ENCODE measurements at regions not wholly inside any gene's neighbourhood (a gene's known extent, or its start where the extent isn't known, plus 50 kb on each side); places are given as distances from the start of the nearest gene placed in this dataset.

DNA sequence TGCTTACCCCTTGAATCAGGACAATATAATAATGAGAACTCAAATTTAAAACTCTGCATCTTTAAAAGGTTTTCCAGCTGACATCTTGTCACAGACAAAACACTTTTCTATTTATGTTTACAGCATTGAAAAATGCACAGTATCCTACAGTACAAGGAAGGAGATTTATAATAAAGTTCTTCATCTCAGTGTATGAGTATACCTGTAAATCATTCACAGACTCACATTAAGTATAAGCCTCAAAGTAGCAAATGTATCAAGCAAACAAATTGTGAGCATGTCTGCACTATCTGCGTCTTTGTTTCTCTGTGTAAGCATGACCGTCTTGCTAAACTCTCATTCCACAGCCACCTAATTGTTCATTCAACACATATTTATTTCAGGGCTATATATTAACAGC is 52.8 kb downstream of the PPP1R2C start:
- Histone ChIP-seq H3K27me3 (no peaks in the 10 kb centered on the region), H3K4me3 (no peak overlapping the region), H3K36me3 (no peaks in the 10 kb centered on the region), H3K9me3 (no peaks in the 10 kb centered on the region)
- no peak for DNase-seq

DNA sequence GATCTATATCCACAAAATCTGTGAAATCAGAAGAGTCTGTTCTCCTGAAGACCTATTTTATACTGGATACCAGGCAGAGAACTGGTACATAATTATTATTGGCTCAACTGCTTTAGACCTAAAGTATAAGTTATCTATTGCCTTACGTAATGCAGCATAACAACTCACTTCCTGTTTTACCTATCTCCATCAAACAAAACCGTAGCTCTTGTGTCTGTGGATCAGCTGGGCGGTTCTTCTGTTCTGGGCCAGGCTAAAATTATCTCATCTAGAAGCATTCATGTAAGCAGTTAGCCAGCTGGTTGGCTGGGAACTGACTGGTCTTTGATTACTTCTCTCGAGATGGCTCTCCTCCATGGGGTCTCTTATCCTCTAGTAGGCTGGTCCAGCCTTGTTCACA is 57.8 kb downstream of the PPP1R2C start:
- no peaks in the 10 kb centered on the region for H3K36me3 ChIP-seq
- DNase-seq, result no peak
- no peak overlapping the region for H3K4me3 ChIP-seq
- H3K9me3 ChIP-seq, result no peaks in the 10 kb centered on the region
- no peaks in the 10 kb centered on the region for H3K27me3 ChIP-seq

DNA sequence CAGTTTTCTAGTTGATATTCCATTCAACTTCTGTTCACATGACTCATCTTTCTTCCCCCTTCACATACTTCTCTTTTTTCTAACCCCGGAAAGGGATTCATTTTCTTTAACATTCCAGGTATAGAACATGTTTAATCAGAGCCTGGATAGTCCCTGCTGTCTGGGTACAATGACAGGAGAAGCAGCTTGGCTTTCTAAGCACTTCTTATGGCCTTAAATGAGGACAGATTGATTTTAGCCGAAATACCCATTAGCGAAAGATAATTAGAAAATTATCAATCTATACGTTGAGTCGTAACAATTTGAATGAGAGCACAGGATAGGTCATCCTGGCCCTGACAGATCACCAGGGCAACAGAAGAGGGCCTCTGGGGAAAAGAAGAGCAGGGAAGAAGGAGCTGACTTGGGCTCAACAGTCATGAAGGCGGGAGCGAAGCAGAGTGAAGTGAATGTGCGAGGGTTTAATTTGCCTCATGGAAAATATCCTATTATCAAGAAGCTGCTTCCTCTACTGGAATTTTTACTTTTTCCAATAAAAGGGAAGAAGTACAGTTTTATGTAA is 62.2 kb downstream of the PPP1R2C start:
- no peak for DNase-seq
- H3K36me3 ChIP-seq, result no peaks in the 10 kb centered on the region

DNA sequence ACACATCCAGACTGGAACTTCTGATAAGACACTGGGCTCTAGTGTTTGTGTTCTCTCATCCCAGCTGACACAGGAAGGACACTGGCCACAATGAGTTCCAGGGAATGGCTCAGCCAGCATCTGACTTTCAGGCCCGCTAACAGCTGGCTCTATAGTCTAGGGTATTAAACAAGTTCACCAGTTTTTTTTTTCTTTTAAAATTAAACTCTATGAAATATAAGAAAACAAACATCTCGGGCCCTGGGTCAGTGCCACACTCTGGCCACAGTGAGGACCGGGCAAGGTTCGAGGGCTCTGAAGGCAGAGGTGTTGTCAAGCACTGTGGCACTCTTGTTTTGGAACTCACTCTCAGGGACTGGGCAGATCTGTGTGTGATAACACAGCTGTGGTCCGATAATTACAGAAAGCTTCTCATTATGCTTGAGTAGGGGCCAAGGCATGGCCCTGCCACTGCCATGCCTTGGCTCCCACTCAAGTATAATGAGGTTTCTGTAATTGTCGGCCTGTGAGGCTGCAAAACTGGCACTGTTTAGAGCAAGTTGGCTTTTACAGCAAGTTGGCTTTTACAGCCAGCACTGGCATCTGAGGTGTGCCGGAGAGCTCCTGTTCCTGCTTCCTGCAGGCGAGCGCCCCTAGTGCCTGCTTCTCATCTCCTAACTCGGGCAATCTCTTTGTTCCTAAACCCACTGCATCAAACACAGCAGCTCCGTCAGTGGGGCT is 62.8 kb downstream of the PPP1R2C start:
- Histone ChIP-seq H3K36me3 (no peaks in the 10 kb centered on the region), H3K27me3 (no peaks in the 10 kb centered on the region), H3K9me3 (no peaks in the 10 kb centered on the region), H3K4me3 (no peak overlapping the region)
- DNase-seq, result peak; percentile 28

More for the DNA sequence above, 62.2 kb downstream of the PPP1R2C start:
- Histone ChIP-seq H3K4me3 (no peak overlapping the region), H3K9me3 (no peaks in the 10 kb centered on the region), H3K27me3 (no peaks in the 10 kb centered on the region)

DNA sequence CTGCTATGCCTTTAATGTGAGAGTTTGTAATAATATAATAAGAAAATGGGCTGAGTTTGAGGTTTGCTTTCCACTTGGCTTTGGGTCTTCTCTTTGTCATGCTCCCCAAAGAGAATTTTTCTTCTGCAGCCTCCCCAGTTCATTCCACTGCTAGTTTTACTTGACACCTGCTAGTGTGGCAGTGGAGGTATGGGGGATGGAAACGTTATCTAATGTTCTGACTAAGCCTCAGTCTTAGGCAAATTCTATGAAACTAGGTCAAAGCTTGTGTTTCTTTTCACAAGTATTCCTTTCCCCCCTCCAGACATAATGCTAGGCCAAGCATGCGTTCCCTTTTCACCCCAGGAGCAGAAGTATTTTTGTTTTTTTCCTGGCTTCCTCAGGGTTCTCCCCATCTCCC is 67.5 kb downstream of the PPP1R2C start:
- no peak for DNase-seq
- no peaks in the 10 kb centered on the region for H3K36me3 ChIP-seq
- no peak overlapping the region for H3K4me3 ChIP-seq
- H3K27me3 ChIP-seq, result no peaks in the 10 kb centered on the region
- no peaks in the 10 kb centered on the region for H3K9me3 ChIP-seq

DNA sequence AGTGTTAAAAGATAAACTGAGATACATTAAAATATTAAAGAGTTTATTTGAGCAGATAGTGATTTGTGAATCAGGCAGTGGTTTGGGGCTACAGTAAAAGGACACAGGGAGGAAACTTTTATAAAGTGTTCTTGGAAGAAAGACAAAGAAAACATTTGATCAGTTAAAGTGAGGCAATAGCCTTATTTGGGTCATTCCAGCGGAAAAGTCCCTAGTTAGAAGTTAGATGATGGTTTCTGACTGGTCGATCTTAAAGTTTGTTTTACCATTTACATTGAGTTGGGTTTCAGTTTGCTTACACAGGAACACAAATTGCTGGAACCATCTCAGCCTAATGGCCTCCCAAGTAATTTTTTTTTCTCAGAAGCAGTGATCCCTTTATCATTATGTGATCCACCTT is 69.7 kb downstream of the PPP1R2C start:
- no peaks in the 10 kb centered on the region for H3K36me3 ChIP-seq
- H3K4me3 ChIP-seq, result no peak overlapping the region
- H3K9me3 ChIP-seq, result no peaks in the 10 kb centered on the region
- DNase-seq, result no peak
- no peaks in the 10 kb centered on the region for H3K27me3 ChIP-seq

DNA sequence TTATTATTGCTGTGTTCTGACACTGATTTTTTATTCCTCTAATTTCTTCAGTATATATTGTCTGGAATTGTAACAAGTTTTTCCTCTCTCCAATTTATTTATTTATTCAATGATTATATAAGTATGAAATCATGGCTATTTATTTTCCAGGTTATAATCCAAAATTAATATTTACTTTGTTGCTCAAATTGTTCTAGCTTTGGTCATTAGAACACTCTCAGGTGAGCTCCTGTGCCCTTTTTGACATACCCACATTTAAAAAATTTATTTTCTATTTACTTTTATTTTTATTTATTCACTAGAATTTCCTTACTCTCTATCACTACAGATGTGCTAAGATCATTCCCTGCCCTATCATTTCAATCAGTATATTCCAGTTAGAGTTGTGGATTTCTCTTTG is 70.2 kb downstream of the PPP1R2C start:
- Histone ChIP-seq H3K9me3 (no peaks in the 10 kb centered on the region), H3K27me3 (no peaks in the 10 kb centered on the region), H3K36me3 (no peaks in the 10 kb centered on the region), H3K4me3 (no peak overlapping the region)
- DNase-seq, result no peak

DNA sequence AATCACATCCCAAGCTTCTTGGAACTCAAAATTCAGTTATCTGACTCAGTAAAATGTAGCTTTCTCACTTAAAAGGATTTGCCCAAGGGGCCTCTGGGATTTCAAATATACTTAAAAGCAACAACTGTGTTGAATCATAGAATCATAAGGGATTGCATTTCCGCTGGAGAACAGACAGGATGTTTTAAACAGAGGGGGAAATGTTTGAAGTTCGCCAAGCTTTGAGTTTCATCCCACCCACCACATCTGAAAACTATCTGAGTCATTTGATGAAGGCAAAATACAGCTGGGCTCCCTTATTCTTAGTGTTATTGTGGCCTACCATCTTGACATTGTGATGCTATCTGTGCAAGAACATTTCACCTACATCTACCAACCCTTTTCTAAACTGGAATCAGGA is 73.5 kb downstream of the PPP1R2C start:
- H3K9me3 ChIP-seq, result no peaks in the 10 kb centered on the region
- no peaks in the 10 kb centered on the region for H3K36me3 ChIP-seq
- no peaks in the 10 kb centered on the region for H3K27me3 ChIP-seq
- no peak for DNase-seq
- H3K4me3 ChIP-seq, result no peak overlapping the region

DNA sequence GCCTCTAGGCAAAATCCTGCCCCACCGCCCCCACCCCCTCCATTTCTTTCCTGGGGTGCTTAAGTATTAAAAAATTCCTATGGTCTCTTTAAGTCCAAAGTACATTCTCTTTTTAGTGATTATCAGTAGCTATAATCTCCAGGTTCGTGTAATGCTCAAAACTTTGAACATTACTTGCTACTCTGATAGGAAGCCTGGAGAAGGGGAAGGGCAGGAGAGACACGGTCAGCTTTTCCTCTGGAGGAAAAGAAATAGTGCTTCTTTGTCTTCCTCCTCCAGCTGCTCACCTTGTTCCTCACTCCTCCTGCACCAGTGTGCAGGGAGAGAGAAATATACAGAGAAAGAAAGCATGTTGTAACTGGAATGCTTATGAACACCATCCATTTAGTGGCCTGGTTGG is 80.4 kb downstream of the PPP1R2C start:
- DNase-seq, result no peak
- Histone ChIP-seq H3K27me3 (no peaks in the 10 kb centered on the region), H3K9me3 (no peaks in the 10 kb centered on the region), H3K4me3 (no peak overlapping the region), H3K36me3 (no peaks in the 10 kb centered on the region)

DNA sequence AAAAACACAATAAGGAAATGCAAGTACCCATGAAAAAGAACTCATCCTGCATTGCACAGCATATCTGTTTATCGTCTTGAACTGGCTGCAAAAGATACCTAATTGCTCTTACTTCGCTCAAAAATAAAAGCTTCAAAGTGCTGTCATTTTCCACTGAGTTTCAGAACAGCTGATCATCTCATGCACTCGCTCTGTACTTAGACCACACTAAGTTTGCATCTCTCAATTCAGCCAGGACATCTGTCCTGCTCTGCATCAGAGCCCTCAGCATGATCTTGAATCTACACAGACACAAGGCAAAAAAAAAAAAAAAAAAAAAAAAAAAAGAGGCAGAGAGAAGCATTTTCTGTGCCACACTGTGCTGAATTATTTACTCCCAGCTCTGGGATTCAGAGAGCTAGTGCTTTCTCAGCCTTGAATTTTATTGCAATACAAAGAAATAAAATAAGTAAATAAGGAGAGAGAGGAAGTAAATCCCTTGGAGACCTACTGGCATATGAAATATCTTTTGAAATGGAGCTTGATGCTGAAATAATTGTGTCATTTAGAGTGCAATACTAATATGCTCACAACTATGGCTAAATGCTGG is 81.3 kb downstream of the PPP1R2C start:
- DNase-seq, result no peak
- no peaks in the 10 kb centered on the region for H3K36me3 ChIP-seq
- H3K4me3 ChIP-seq, result no peak overlapping the region
- H3K9me3 ChIP-seq, result no peaks in the 10 kb centered on the region
- H3K27me3 ChIP-seq, result no peaks in the 10 kb centered on the region

DNA sequence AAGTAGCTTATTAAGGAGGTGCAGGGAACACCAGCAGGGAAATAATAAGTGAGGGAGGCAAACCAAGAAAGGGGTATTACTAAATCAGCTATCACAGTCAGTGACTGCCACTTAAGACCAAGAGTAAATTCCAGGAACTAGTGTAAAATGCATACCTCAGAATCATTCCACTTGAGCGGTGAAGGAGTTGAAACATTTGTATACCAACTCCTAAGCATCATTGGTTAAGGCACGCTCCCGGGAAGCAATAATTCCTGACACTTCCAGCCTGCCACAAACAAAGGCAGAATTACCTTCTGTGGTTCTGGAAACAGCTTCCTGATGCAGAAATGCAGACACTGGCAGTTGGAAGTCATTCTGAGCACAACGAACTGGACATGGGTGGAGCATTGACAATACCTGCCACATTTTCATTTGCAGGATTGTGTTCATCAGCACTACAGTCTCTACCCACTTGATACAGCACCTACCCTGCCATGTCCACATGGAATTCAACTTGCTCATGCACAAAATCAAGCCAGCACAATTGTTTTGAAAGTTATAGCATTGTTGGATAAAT is 82.1 kb downstream of the PPP1R2C start:
- DNase-seq, result no peak
- Histone ChIP-seq H3K27me3 (no peaks in the 10 kb centered on the region), H3K9me3 (no peaks in the 10 kb centered on the region), H3K36me3 (no peaks in the 10 kb centered on the region), H3K4me3 (no peak overlapping the region)

DNA sequence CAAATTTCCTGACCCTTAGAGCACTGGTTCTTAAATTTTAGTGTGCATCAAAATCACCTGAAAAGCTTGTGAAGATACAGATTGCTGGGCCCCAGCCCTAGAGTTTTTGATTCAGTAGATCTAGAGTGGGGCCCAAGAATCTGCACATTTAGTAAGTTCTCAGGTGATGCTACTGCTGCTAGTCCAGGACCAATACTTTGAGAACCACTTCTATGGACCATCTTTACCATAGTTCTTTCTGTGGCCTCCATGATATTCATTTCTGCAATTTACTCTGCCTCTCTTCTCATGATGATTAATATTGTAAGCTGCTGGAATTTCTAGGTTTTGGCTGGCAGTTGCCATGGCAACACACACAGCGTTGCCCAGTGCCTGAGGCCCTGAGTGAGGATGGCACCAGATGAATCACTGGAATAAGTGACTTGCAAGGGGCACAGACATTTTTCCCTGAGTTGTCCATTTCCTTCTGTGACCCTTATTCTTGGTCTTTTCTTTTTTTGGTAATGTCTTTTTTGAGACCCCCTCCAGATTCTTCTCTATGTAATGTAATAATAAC is 83.6 kb downstream of the PPP1R2C start:
- Histone ChIP-seq H3K36me3 (no peaks in the 10 kb centered on the region), H3K27me3 (no peaks in the 10 kb centered on the region), H3K4me3 (no peak overlapping the region), H3K9me3 (no peaks in the 10 kb centered on the region)
- no peak for DNase-seq

DNA sequence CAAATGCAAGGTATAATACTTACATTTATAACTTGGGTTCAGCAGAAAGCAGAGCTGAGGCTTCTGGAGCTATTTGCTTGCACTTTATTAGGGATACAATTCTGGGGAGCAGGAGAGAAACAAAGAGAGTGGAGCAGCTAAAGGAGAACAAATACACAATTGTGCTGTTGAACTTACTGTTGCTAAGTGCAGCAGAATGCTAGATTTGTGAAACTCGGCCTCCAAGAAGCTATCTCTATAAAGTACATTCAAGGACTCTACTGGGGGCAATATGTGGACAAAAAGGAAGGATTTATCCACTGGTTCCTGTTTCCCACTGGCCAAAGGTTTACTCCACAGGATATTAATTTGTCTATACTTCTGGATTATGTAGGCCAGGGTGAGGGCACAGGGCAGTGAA is 86.8 kb downstream of the PPP1R2C start:
- no peak for DNase-seq
- Histone ChIP-seq H3K27me3 (no peaks in the 10 kb centered on the region), H3K9me3 (no peaks in the 10 kb centered on the region), H3K36me3 (no peaks in the 10 kb centered on the region), H3K4me3 (no peak overlapping the region)

DNA sequence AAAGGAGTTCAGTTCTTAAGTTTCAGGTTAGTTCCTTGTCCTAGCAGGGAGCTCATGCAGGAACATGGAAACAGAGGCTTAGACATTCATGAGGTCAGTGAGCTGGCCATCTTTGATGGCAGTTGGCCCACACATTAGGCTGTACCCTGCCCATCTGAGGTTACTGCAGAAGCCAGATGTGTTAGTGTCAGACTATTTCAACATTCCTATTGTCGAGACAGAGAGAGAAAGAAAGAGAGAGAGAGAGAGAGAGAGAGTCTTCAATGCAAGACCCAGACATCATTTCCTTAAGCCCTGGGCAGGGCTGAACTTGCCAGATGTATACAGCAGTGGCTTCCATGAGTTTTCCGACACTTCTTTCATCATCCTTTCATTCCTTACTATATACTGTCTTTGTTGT is 91.3 kb downstream of the PPP1R2C start:
- Histone ChIP-seq H3K9me3 (no peaks in the 10 kb centered on the region), H3K36me3 (no peaks in the 10 kb centered on the region), H3K4me3 (no peak overlapping the region), H3K27me3 (no peaks in the 10 kb centered on the region)
- DNase-seq, result no peak

DNA sequence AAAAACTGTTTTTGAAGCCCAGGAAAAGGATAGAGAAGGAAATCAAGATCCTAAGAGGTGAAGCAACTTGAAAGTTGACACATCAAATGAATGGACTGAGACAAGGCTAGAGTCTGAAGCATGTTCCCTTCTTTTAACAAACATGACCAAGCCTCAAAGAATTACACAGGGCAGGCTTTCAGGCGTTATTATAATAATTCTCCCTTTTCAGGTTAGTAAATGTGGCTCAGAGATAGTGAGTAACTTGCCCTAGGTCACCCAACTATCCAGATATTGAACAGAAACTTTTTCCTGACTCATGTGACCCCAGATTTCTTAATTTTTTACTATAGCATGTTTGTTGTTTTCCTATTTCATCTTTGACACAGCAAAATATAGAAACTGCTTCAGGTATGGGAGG is 91.7 kb downstream of the PPP1R2C start:
- no peaks in the 10 kb centered on the region for H3K9me3 ChIP-seq
- no peak overlapping the region for H3K4me3 ChIP-seq
- H3K27me3 ChIP-seq, result no peaks in the 10 kb centered on the region
- H3K36me3 ChIP-seq, result no peaks in the 10 kb centered on the region
- no peak for DNase-seq

DNA sequence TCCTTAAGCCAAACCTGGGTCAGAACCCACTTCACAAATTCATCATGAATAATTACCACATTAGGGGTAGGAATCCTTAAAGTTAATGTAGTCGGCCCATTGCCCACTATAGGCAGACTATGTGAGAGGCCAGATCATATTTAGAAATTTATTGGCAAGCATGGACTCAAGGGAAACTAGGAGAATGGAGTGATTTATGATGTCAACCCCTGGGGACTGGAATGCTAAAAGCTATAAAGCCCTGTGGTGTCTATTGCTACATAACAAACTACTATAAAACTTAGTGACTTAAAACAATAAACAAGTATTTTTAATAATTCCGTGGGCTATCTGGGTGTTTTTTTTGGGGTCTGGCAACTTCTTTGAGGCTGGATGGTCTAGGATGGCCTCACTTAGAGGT is 93.9 kb downstream of the PPP1R2C start:
- DNase-seq, result no peak
- no peak overlapping the region for H3K4me3 ChIP-seq
- H3K36me3 ChIP-seq, result no peaks in the 10 kb centered on the region
- H3K9me3 ChIP-seq, result no peaks in the 10 kb centered on the region
- no peaks in the 10 kb centered on the region for H3K27me3 ChIP-seq

DNA sequence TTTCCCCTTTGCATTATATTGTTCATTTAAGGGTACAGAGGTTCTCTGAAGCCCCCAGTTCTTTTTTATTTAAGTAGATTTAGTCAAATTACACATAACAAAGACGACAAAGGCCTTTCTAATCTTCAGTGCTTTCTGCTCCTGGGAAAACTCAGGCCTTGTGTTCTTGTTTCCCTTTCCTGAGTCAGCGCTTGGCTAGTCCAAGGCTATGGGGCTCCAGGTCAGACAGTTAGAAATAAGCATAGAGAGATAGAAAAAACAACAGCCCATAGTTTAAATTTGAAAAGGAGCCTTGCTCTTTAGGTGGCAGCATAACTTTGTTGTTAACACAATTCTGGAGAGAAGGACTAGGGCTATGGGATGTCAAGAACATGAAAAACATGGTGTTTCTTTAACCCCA is 97.3 kb downstream of the PPP1R2C start:
- no peaks in the 10 kb centered on the region for H3K9me3 ChIP-seq
- H3K4me3 ChIP-seq, result no peak overlapping the region
- no peaks in the 10 kb centered on the region for H3K36me3 ChIP-seq
- no peak for DNase-seq
- H3K27me3 ChIP-seq, result no peaks in the 10 kb centered on the region

DNA sequence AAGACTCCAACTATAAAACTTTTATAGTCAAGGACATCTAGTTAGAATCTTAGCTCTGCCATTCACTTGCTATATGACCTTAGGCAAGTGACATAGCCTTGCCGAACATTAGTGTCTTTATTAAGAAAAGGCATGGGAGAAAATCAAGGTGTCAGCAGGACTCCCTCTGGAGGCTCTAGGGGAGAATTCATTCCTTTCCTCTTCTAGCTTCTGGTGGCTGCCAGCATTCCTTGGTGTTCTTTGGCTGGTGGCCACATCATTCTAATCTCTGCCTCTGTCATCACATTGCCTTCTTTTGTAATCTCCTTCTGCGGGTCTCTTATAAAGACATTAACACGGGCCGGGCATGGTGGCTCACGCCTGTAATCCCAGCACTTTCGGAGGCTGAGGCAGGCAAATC is 99.8 kb downstream of the PPP1R2C start:
- Histone ChIP-seq H3K4me3 (no peak overlapping the region), H3K27me3 (no peaks in the 10 kb centered on the region), H3K36me3 (no peaks in the 10 kb centered on the region), H3K9me3 (no peaks in the 10 kb centered on the region)
- peak; percentile 0 for DNase-seq
